Colonic mucosa (tissue), 4 donors: ENCODE measurements at regions not wholly inside any gene's neighbourhood (a gene's known extent, or its start where the extent isn't known, plus 50 kb on each side); places are given as distances from the start of the nearest gene placed in this dataset.

Source experiments
- DNase-seq: peaks from one replicate; pipeline ENCODE4 v3.0.0-alpha.2; 2020
- H3K27ac ChIP-seq: fragments of 200-600 bp; one replicate; pipeline ENCODE4 v1.8.0; 2021
- H3K27me3 ChIP-seq: fragments of 200-600 bp; one replicate; pipeline ENCODE4 v1.8.0; 2021
- H3K36me3 ChIP-seq: fragments of 200-600 bp; one replicate; pipeline ENCODE4 v1.8.0; 2021
- H3K4me1 ChIP-seq: fragments of 200-600 bp; one replicate; pipeline ENCODE4 v1.8.0; 2021; ENCODE audit warnings: mild to moderate bottlenecking
- H3K4me3 ChIP-seq: fragments of 200-600 bp; one replicate; pipeline ENCODE4 v1.8.0; 2021
- H3K9ac ChIP-seq, 2 donors: one replicate each; pipeline ENCODE4 v1.7.0; 2013; ENCODE audit warnings: control low read depth in 2 of 2, low read depth in 2 of 2, low read length in 2 of 2
- H3K9me3 ChIP-seq: fragments of 200-600 bp; one replicate; pipeline ENCODE4 v1.8.0; 2021
- CTCF ChIP-seq: fragments of 200-600 bp; IDR thresholded peaks from one replicate; pipeline ENCODE4 v1.8.0; 2022; ENCODE audit warnings: antibody characterized with exemption, mild to moderate bottlenecking
- intact Hi-C: fragments of 100-400 bp; cut with DNase I; formaldehyde crosslinking; loops from one replicate; pipeline ENCODE4 v1.14.1; 2022
- donor health status: healthy.
- donor health status: DM: no; HTN: no; CAD: no.
- donor health status: DM: no; HTN: no; CAD: no.

- H3K4me3 ChIP-seq = no peak overlapping the region
- intact Hi-C loops = no loop called here
- H3K4me1 ChIP-seq = no peaks in the 10 kb centered on the region
- H3K36me3 ChIP-seq = no peaks in the 10 kb centered on the region
- H3K9me3 ChIP-seq = no peaks in the 10 kb centered on the region
- H3K27me3 ChIP-seq = no peaks in the 10 kb centered on the region
- no peak overlapping the region for H3K27ac ChIP-seq
- H3K9ac ChIP-seq = no peak overlapping the region
- no peak for TF ChIP-seq CTCF
- no peak for DNase-seq
These were observed 1523.7 kb upstream of the PIK3C3 start for GRCh38 chr18:40431071-40431985.

DNA sequence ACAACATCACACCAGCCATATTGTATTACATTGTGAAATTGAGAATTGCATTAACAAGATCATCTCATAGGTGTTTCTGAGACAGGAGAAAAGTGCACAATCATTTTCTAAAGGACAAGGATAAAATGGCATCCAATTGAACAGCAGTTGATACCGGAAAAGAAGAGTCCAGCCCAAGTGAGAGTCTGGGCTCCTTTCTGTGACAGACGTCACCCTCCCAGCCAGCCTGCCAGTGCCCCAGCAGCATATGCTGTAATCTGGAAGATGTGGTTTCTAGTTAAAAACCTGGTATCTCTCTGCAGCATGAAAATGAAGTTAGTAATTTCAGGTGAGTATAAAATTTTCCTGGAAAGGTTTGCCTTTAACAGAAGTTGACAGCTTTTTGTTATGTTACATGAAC is 1531.7 kb upstream of the PIK3C3 start:
- Histone ChIP-seq H3K27me3 (no peaks in the 10 kb centered on the region), H3K4me3 (no peak overlapping the region), H3K27ac (no peak overlapping the region), H3K9me3 (no peaks in the 10 kb centered on the region), H3K9ac (no peak overlapping the region), H3K4me1 (no peaks in the 10 kb centered on the region), H3K36me3 (no peaks in the 10 kb centered on the region)
- no peak for TF ChIP-seq CTCF
- intact Hi-C loops = no loop called here
- no peak for DNase-seq

DNA sequence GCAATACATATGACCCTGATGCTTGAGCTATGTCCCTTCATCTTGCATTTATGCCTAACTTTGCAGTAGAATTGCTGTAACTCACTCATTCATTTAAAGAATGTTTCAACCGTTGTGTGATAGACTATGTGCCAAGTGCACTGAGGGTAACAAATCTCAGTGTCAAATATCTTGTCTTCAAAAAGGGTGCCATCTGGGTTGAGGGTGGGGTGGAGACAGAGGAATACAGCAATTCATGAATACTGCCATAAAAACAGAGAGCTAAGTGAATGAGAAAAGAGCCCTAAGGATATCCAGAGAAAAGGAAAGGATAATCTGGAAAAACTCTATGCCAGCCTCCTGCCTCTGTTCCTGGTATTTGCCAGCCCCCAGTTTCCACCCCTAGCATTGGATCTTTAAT is 1534.4 kb upstream of the PIK3C3 start:
- TF ChIP-seq CTCF = no peak
- no peaks in the 10 kb centered on the region for H3K27me3 ChIP-seq
- H3K9ac ChIP-seq = no peak overlapping the region
- H3K27ac ChIP-seq = no peak overlapping the region
- intact Hi-C loops = no loop called here
- no peak for DNase-seq
- no peaks in the 10 kb centered on the region for H3K9me3 ChIP-seq
- H3K36me3 ChIP-seq = no peaks in the 10 kb centered on the region
- H3K4me3 ChIP-seq = no peak overlapping the region
- H3K4me1 ChIP-seq = no peaks in the 10 kb centered on the region

DNA sequence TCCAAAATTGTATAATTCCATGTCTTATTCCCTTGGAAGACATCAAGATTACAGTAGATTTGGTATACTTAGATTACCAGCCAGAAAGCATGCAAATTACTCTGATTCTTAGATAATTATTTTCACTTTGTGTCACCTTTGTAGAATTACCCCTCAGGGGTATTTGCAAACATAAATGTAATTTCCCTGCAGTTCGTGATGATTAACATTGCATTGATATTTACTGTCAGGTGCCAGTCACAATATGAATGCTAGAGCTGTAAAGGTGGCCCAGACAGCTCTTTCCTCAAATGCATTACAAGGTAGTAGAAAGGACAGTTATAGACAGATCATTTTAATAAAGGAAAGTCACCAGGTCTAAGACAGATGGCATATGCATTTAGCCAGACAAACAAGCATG is 1537.5 kb upstream of the PIK3C3 start:
- H3K4me1 ChIP-seq = no peaks in the 10 kb centered on the region
- H3K27ac ChIP-seq = no peak overlapping the region
- DNase-seq = no peak
- no peaks in the 10 kb centered on the region for H3K9me3 ChIP-seq
- no peak for TF ChIP-seq CTCF
- intact Hi-C loops = no loop called here
- H3K36me3 ChIP-seq = no peaks in the 10 kb centered on the region
- H3K9ac ChIP-seq = no peak overlapping the region
- no peaks in the 10 kb centered on the region for H3K27me3 ChIP-seq
- no peak overlapping the region for H3K4me3 ChIP-seq

DNA sequence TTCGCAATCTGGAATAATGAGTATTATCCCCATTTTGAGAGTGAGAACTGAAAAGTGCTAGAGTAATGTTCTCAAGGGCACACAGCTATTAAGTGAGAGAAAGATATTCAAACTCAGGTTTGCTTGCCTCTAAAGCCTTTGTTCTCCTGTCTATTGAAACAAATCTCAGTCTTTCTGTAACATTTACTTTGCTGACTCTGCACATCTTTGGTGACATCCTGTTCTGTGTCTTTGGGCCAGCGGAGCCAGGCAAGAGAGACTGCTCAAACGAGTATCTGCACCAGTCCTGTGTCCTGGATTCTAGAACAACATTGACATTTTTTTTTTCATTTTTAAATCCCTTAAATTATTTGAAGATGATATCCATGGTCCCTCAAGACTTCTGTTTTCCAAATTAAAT is 1539.2 kb upstream of the PIK3C3 start:
- intact Hi-C loops = no loop called here
- Histone ChIP-seq H3K36me3 (no peaks in the 10 kb centered on the region), H3K9me3 (no peaks in the 10 kb centered on the region), H3K27ac (no peak overlapping the region), H3K4me1 (no peaks in the 10 kb centered on the region), H3K9ac (no peak overlapping the region), H3K27me3 (no peaks in the 10 kb centered on the region), H3K4me3 (no peak overlapping the region)
- no peak for DNase-seq
- TF ChIP-seq CTCF = no peak
